Left lobe of liver (tissue), 2 donors: ENCODE measurements at regions not wholly inside any gene's neighbourhood (a gene's known extent, or its start where the extent isn't known, plus 50 kb on each side); places are given as distances from the start of the nearest gene placed in this dataset.
"Not testable (repeated sequence)": the region's sequence is repeated elsewhere in the genome, so short reads cannot be mapped to it uniquely, and the experiment has no call there.

ENCODE experiments used
- ATAC-seq: fragments of 200-7000 bp; cut with Tn5 transposase; one replicate; pipeline ENCODE4 v1.9.1; 2020; ENCODE audit warnings: mild to moderate bottlenecking, moderate library complexity
- DNase-seq: peaks from one replicate; pipeline ENCODE4 v3.0.0-alpha.2; 2020; ENCODE audit warnings: low spot score
- donor health status: DM: no; HTN: no; CAD: no; lungs with moderate emphysema.
- donor health status: DM: no; HTN: yes; CAD: no.

DNA sequence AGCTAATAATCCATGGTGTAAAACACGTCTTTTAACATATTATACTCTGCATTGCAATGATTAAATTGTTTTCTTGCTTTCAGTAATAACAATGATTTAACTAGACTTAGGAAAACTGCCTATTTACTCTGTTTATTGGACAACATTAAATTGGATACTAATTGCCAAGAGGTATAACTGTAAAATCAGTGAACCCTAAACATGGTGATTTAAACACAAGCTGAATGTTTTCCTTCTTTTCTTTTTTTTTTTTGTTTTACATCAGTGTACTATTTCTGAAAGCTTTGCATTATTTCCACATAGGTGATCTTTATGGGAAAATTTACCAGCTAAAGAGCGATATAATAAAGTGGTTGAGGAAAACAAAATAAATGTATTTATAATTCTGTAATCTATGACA is 276.7 kb downstream of the PCDH7 start:
- no peak for DNase-seq
- no peak for ATAC-seq

- DNase-seq (no peak), ATAC-seq (no peak)
These were observed 284.9 kb downstream of the PCDH7 start for GRCh38 chr4:31005037-31005436.

DNA sequence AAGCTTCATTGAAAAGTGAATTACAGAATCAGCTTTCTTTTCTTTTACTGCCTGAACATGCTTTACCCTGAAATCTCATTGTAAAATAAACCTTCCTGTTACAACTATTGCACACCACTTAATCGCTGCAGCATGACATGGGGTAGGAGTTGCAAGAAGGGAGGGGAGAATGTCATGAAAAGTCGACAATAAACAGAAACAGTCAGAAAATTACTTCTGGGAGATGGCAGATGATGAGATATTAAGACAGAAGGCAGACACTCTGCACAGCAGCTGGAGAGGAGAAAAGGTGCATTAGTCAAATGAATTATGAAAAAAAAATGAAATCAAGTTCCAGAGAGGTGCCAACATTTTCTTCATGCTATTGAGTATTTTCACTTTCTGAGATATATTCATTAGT is 287.7 kb downstream of the PCDH7 start:
- ATAC-seq (no peak), DNase-seq (no peak)

DNA sequence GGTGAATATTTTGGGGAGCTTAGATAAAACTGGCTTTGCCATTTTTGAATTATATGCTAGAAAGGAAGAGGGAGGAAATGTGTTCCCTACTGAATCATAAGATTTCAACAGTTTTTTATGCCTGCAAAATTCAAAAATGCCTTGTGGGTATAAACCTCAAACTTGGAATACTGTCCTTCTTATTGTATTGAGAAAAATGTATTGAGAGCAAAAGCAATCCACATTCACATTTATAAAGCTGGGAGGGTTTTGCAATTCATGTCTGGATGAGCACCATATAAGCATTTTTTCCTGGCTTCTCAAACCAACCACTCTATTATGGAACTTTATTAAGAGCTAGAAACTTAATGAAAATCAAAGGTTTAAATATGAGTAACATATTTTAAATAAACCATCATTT is 289.8 kb downstream of the PCDH7 start:
- ATAC-seq (no peak), DNase-seq (no peak)

- no peak for DNase-seq
- no peak for ATAC-seq
These were observed 295.0 kb downstream of the PCDH7 start for GRCh38 chr4:31015123-31015522.

DNA sequence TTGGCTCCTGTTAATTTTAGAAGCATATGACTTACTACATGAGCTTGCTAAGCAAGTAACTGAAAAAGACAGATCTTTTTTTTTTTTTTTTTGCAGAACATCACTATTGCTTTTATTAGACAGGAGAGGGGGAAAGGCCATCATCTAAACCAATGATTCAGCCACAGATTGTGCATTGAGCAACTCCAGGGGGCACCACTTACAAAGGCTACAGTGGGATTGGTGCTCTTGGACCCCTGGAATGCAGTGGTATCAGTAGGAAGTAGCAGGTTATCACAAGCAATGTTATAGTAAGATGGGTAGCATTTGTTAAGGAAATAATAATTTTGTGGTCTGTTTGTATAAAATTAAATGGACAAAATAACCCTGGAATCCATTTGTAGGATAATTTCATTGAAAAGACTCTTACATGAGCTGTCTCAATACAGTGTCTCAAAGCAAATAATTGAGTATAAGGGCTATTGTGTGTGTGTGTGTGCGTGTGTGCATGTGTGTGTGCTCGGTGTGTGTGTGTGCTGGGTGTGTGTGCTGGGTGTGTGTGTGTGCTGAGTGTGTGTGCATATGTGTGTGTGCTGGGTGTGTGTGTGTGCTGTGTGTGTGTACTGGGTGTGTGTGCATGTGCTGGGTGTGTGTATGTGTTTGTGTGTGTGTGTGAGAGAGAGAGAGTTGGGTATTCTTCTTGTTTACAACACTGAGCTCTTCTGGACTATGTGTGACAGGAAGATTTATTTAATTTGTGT is 296.3 kb downstream of the PCDH7 start:
- no peak for ATAC-seq
- DNase-seq: no peak

- DNase-seq (no peak), ATAC-seq (no peak)
These were observed 300.2 kb downstream of the PCDH7 start for GRCh38 chr4:31020363-31020762.

DNA sequence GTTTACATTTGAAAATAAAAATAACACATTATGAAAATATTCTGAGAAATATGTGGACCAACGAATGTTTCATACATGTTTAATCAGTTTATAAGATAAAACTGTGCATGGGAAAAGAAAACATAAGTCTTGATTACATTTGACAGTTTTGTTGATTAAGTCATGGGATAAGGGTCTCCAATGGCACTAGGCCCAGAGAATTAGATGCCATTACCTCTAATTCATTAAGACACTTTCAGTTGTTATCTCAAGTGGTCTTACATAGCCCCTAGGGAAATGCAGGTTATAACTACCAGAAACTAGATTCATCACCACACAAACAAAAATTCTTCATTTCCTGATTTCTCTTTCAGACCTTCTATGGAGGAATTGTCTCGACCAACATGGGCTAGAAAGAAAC is 300.8 kb downstream of the PCDH7 start:
- no peak for DNase-seq
- no peak for ATAC-seq

DNA sequence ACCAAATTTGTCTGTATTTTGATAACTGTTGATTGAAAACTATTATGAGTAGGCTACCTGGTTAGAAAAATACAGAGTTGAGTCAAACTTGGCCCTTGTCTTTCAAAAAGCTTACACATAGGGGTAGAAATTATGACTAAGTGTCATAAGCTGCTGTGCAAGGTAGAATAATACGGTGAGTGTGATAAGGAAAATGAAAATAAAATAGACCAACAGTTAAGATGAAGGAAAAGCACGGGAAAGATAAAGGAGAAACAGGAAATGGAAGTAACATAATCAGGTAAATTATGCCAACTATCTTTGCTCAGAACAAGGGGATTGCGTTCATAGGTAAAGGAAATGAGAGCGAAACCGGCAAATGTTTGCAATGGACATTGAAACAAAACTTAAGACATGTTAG is 302.5 kb downstream of the PCDH7 start:
- no peak for DNase-seq
- no peak for ATAC-seq

DNA sequence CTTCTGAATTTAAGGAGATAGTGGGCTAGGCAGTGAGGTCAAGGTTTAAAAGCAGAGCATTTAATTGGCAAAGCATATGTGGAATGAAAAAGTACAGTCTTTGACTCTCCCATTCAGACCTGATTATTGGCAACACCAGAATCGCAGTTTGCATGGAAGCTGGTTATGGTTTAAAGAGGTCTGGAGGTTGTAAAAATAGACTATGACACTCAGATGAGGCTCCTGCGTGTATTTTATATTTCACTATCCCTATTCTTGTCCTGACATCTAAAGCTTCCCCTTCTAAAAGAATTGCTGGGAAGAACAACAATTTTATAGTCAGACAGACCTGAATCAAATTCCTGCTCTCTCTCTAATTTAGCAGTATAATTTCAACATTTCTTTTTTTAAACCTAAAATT is 302.9 kb downstream of the PCDH7 start:
- DNase-seq: no peak
- no peak for ATAC-seq

- DNase-seq (no peak), ATAC-seq (no peak)
These were observed 303.6 kb downstream of the PCDH7 start for GRCh38 chr4:31023742-31024141.

DNA sequence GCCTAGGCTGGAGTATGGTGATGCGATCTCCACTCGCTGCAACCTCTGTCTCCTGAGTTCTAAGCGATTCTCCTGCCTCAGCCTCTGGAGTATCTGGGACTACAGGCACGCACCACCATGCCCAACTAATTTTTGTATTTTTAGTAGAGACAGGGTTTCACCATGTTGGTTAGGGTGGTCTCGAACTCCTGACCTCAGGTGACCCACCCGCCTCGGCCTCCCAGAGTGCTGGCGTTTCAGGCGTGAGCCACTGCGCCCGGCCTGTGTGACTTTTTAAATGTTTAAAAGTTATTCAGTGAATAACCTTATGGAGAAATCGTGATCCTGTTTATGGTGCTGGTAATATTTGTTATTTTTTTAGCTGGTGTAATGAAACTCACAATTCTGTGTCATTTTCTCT is 304.6 kb downstream of the PCDH7 start:
- not testable (repeated sequence) for DNase-seq, ATAC-seq

DNA sequence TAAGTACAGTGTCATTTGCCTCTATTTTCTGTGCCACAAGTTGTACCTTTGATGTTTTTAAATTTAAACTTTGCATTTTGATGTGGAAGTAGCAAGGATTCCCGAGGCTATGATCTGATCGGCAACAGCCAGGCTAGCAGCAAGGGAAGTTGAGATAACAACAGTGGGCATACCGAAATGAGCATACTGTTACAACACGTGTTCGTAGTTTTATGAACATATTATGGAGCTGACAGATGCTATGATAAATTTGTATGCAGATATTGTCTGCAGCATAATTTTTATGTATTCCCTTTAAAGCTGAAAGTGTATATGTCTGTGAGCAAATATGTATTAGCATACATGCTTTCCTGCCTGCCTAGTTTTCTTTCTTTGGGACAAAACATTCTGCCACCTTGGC is 306.1 kb downstream of the PCDH7 start:
- no peak for ATAC-seq
- no peak for DNase-seq

GRCh38 chr4:31034550-31034949 is 314.4 kb downstream of the PCDH7 start:
- DNase-seq: no peak

GRCh38 chr4:31035761-31036160 is 315.6 kb downstream of the PCDH7 start:
- DNase-seq (no peak), ATAC-seq (no peak)

More at GRCh38 chr4:31034550-31034949, 314.4 kb downstream of the PCDH7 start:
- ATAC-seq: no peak

DNA sequence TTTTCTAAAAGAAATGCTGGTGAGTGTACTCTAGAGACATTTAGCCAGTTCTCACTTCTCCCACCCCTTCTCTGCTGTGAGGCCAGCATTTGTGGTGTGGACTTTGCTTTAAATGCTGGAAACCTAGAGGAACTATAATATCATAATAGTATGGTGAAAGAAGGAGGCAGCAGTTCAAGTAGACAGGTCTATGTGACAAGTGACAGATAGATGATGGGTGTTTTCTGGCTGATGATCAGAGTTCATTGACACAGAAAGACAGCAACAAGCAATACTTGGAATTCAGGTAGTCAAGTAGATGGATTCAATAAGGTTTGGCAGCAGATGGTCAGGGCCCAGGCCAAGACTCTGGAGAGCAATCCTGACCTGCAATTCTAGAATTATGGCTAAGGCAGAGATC is 317.5 kb downstream of the PCDH7 start:
- no peak for DNase-seq

DNA sequence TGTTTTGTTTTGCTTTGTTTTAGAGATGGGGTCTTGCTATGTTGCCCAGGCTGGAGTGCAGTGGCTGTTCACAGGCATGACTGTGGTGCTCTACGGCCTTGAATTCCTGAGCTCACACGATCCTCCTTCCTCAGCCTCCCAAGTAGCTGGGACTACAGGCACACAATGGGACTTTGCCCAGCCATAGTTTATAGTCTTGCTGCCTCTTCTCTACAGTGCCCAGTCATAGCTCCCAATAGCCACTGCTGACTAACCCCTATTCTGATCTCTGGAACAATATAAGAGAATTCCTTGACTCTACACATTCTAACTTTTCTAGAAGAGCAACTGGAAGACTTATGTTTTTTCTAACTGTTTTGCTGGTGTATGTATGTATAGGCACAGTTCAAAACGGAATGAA is 319.2 kb downstream of the PCDH7 start:
- no peak for DNase-seq
- no peak for ATAC-seq

More for the DNA sequence above, 317.5 kb downstream of the PCDH7 start:
- no peak for ATAC-seq

DNA sequence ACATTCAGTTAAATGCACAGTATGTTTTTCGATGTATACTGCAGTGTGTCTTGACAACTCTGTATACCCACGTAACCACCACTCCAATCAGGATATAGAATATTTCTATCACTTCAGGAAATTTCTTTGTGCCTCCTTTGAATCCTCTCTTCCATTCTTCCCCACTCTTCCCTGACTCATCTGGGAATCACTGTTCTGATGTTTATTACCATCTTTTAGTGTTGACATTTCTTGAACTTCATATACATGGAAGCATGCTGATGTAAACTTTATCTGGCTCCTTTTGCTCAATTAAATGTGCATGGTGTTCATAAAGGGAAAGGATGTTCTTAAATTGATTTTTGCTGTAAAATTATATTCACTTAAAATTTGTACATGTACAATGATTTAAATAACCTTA is 319.9 kb downstream of the PCDH7 start:
- ATAC-seq (no peak), DNase-seq (no peak)

DNA sequence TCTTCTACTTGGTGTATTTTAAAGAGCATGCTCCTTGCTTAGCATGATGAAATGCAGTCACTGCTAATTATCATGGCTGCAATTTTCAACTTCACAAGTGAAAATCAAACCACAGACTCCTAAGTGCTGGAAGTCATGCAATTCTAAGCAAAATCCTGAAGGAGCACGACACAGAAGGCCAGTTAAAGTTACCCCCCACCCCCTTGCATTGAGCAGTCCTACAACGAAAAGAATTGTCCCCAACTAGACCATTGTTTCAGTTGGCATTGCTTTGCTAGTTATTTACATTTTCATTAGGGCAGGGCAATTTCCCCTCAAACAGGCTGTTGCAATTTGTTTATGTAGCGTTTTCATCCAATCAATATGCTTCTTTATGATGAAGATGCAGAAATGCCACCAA is 321.2 kb downstream of the PCDH7 start:
- ATAC-seq: no peak

DNA sequence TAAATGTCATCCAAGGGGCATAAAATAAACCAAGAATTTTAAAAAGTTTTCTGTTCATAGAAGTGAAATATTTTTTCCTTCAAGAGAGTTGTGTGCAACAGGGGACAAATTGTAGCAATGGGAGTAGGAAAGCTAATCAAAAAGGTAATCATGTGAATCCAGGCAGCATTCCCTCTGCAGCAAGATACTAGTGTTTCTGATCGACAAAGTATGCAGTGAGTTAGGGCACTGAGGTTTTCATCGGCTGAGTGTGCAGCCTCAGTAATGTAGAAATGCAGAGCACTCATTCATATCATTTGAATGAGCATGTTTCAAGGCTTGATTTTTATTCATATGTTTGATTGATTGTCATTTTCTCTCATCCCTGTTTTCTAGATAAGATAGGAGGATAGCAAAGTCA is 321.7 kb downstream of the PCDH7 start:
- no peak for ATAC-seq
- DNase-seq: no peak

More for the DNA sequence above, 321.2 kb downstream of the PCDH7 start:
- no peak for DNase-seq

- DNase-seq (no peak), ATAC-seq (no peak)
These were observed 323.4 kb downstream of the PCDH7 start for GRCh38 chr4:31043382-31044062.

- ATAC-seq: no peak
- DNase-seq: no peak
These were observed 325.0 kb downstream of the PCDH7 start for GRCh38 chr4:31045151-31045550.
